IPS-NIHi7 (cell line): ENCODE measurements at regions not wholly inside any gene's neighbourhood (a gene's known extent, or its start where the extent isn't known, plus 50 kb on each side); places are given as distances from the start of the nearest gene placed in this dataset.

Experiments
- DNase-seq: peaks from one replicate; pipeline ENCODE4 v3.0.0; 2012; ENCODE audit warnings: mixed read lengths; ENCODE audit errors: extremely low spot score

DNA sequence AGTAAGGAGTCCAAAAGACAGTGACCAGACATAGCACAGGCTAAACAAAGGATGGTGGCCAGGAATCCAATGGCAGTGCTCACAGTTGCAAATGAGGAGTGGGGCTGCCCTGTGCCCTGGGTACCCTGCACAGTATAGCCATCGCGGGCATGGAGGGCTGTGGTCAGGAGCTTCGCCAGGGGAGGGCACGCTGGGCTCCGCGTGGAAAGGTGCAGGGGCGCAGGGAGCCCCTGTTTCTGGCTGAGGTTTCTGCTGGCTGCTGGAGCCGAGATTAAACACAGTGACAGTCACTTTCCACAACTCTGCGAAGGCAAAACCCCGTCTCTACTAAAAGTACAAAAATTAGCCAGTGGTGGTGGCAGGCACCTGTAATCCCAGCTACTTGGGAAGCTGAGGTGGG lies 194.7 kb downstream of the GALR1 start:
- DNase-seq: no peak

DNA sequence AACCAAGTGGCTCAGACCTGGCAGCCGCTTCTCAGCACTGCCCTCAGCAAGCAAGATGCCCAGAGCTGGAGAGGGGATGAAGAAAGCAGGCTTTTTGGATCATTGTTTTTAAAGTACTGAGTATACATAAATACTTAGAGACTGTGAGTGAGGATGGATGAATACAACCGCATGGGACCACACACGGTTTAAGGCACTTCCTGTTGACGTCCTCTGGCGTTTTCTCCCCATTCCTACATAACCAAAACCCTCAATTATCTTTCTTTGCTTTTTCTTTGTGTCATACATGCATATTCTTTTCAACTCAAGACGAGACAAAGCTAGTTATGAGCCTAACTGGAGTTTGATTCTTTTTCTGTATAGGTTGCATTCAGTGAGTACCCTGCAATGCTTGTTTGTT lies 198.4 kb downstream of the GALR1 start:
- no peak for DNase-seq

DNA sequence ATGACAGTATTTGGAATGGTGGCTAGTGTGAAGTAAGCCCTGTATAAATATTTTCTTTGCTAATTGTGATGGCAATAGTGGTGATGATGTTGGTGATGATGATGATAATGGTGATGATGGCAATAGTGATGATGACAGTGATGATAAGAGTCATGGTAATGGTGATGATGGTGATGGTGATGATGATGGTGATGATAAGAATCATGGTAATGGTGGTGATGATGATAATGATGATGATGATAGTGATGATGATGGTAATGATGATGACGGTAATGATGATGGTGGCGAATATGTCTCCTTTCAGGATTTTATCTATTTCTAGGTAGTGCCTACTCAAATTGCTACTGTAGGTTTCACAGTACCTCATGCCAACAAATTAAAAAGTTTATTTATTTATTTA lies 205.4 kb downstream of the GALR1 start:
- DNase-seq: no peak

DNA sequence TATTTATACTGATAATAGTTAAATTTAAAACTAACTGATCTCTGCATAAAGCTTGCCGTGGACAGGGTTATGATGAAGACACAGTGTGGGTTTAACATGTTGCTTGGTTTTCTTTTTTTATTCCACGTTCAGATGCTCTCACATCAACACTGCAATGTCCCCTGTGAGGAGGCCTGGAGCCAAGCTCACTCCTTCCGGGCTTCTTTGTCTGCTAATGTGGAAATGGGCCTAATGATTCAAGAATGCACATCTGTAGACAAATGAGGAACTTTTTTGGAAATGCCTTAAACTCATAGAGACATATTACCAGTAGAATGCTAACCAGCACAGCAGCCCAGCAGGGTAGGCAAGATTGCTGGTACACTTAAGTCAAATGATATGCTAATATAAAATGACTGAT lies 208.0 kb downstream of the GALR1 start:
- no peak for DNase-seq

DNA sequence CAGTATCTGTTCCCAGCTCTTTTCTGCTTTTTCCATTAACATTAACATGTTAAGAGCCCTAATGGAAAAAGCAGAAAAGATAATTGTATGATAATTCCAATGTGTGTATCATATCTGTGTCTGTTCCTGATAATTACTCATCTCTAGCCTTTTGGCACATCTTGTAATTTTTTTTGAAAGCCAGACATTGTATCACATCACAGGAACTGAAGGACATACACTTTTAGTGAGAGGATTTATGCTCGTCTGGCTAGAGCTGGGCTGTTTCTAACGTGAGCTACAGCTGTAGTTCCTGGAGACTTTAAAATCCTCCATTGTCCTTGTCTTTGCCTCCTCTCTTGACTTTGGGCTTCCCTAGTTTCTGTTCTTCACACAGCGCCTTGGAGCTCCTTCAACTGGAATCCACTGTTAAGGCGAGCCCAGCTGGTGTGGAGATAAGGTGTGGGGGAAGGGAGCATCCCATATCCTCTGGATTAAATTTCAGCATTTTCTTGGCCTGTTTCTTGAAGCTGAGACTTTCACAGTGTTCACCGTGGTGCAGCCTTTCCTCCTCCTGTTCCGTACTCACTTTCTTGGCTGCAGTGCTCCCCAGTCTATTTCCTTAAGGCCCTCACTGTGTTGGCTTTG lies 211.5 kb downstream of the GALR1 start:
- DNase-seq: no peak

DNA sequence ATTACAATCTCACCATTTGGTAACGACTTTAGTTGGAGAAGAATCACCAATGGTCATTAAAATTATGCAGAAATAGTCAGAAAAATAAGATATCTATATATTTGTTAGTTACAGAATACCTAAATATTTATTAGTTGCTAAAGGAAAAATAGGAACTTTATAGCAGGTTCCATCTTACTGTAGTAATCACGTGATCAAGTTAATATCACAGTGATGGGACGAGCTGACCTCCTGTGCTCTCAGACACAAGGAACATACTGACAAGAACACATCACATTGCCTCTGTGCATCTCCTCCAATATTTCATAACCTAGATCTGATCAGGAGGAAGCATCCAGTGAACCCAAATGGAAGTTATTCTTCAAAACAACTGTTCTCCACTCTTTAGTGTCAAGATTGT lies 215.3 kb downstream of the GALR1 start:
- DNase-seq: no peak

DNA sequence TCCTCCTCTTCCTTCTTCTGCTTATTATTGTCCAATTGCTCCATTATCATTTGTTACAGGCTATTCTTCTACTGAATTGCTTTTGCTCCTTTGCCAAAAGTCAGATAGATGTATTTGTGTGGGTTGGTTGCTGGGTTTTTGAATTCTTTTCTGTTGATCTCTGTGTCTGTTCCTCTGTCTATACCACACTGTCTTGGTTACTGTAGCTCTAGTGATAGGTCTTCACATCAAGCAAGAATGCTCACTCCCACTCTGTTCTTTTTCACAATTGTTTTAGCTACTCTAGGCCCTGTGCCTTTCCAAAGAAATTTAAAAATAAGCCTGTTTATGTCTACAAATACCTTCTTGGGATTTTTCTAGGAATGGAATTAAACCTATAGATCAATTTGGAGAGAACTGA lies 217.2 kb downstream of the GALR1 start:
- DNase-seq: no peak

DNA sequence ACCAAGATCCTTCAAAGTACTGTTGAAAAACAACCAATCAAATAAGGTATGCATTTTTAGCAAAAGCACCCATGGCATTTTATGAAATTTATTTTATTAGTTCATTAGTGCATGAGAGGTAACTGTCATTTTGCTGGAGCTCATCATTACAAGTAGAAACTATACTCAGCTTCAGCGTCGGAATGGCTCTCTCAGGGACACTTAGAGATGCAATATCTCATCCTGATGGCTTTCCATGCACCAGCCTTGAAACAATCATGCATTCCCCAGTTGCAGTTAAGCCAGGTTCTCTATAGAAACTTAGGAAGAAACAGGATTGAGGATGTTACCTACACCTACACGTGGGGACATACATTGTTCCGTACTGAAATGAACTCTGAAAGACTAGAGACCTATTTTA lies 219.5 kb downstream of the GALR1 start:
- DNase-seq: no peak

DNA sequence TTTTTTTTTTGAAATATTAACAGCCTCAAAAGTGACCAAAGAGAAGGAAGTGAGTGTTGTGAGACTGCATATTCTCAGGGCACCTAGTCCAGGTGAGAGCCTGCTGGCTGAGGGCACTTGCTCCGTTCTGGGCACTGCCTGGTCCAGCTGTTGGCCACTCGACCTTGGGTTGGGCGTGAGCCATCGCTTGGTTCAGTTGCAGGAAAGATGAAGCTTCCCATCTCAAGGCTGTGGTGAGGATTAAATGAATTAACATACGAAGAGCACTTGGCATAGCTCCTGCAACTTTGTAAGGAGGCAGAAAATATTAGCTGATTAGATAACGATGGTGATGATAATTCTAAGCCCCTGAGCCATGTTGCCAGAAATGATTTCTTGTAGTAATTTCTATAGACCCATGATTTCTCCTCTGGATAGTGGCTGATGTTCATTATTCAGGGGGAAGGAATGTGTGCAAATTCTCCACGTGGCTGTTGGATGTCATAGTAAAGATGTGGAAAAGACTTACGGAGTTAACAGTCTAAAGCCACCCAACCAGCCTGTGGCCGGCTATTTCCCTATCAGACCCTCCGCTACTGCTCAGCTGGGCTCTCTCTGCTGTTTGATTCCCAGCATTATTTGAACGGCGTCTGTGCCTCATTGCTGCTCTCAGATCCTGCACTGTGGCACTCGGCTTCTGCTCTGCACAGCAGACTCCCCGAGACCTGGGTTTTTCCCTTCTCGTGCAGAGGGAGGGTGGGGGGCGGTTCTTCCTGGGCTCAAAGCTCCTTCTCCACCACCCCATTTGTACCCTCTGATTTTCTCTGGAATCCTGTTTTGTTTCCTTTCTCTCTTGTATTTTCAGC lies 221.1 kb downstream of the GALR1 start:
- DNase-seq: no peak

DNA sequence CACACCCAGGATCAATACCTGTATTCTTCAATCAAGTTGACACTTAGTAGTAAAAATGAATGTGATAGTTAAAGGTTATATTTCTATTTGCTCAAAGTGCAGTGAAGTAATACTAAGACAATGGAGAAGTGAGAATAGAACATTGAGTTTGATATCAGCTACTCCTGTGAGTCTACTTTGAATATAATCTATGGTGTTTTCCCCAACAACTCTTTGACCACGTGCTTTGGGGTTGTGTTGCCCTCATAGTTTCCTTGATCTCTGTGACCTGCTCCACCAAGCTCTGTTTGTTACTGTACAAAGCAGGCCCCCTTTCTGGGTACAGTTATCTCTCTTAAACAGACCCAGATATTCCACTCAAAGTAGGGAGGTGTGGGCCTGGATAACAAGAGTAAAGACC lies 222.9 kb downstream of the GALR1 start:
- no peak for DNase-seq

DNA sequence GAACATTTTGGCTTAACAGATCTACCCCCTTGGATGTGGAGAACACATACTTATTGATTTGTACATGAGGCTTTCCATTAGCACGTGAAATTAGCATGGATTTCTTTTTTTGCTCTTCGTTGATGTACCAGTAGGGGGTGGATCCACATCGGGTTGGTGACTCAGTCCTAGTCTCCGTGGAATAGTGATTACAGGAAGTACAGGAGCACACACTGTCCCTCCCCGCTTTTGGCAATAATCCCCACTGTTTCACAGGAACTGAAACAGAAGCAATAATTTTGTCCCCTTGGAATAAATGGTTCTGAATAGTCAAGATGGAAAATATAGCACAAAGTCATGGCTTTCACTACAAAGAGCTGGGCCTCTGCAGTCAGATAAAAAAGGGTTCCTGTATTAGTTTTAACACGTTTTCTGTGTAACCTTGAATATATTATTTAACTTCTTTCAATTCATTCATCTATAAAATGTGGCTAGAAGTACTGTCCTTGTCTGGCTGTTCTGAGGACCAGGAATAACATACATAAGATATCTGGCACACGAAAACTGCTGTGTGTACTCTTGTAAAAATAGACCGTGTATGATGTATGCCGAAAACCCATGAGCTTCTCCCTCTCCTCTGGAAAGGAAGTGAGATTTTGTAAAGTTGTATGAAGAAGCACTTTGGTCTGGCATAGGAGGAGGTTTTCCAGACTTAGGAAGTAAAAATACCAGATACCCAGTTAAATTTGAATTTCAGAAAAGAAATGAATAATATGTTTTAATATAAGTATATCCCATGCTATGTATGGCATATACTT lies 229.2 kb downstream of the GALR1 start:
- no peak for DNase-seq

DNA sequence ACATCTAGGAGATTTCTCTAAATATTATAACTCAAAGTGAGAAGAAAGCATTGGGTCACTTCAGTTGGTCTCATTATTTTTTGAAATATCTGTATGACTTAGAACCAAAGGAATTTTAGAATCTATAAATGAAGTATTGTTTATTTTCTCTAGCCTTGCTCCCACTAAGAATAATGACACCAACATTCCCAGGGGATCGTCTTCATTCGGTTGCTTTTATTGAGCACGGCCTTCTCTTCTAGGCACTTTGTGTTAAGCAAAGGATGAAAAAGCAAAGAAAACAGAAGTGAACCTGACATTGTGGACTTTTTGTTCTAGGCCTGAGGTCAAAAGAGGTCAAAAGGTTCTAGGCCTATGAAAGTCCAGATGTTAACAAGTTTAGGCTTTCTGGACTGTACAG lies 231.9 kb downstream of the GALR1 start:
- no peak for DNase-seq

DNA sequence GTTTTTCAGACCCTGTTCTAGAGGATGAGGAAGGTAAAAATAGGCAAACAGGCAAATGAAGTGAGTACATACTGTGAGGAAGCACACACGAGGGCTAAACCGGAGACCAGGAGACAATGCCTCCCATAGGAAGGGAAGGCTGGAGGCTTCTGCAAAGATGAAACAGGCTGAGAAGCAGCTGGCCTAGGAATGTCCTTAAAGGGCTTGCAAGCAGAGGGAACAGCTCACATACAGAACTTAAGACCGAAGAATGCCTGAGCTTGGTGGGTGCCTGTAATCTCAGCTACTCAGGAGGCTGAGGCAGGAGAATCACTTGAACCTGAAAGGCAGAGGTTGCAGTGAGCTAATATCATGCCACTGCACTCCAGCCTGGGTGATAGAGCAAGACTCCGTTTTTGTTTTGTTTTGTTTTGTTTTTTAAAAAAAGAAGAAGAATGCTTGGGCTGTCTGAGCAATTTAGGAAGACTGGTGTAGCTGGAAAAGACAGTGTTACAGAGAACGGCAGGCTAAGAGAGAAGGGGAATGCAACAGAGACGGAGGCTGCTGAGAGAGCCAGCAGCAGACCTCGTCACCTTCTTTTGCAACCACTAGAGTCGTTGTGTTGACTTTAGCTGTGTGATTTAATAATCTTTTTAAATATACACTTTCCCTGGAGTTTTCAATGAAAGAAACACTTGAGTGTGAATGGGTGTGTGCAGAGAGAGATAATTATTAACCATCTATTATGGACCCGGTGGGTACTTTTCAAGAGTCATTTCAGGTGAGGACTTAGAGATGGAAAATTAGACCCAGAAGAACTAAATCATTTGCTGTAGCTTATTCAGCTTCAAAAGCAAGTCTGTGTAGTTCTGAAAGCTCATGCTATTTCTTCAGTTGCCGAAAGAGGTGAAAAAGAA lies 232.8 kb downstream of the GALR1 start:
- DNase-seq: no peak

DNA sequence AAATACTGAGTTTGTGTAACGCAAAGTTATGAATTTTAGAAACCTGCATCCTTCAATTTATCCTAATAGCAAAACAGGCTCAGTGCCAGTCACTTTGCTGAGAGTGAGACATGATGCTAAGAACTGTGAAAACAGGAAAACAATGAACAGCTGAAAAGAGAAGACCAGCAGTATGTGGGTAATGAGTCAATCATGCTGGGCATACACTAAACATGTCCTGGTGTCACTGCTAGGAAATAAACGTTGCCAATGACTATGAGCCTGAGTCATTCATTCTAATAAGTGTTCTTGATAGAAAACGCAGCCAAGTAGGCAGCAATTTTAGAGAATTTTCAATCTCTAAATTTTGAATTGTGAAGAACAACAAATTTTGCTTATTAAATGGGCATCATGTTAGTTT lies 237.3 kb downstream of the GALR1 start:
- no peak for DNase-seq

DNA sequence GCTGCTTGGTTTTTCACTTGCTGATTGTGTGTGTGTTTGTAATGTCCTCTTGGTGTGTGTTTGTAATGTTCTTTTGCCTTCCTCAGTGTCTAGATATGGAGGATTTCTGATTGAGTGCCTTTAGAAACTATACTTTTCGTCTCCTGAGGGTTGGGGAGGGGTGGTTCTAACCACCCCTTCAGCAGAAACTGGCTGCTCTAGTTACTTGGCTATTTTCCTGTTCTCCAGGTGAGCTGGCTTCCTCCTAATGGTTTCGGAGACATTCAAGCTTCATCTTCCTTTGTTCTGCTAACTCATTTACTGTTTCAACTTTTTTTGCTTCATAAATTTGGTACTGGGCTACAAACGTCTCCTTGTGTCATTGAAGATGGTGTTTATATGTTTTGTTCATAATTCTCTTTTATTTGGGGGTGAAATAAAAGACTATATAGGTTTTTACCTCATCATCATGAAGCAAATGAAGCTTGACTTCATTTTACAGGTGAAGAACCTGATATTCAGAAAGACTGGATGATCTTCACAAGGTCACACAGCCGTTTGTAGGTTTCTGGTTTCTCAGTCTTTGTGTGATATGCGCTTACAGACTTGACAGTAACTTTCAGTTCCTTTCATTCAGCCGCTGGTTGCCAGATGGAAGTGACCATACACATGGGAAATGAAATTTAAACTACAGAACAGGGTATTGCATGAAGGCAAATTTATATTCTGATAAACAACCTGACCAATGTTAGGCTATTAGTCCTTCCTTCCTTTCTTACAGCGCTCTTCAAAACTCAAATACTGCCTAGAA lies 238.5 kb downstream of the GALR1 start:
- DNase-seq: no peak

DNA sequence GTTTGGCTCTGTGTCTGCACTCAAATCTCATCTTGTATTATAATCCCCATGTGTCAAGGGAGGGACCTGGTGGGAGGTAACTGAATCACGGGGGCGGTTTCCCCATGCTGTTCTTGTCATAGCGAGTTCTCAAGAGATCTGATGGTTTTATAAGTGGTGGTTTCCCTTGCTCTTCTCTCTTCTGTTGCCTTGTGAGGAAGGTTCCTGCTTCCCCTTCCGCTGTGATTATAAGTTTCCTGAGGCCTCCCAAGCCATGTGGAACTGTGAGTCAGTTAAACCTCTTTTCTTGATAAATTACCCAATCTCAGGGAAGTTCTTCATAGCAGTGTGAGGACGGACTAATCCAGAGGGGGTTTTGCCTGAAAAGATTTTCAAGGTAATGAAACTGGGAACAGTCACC lies 245.4 kb downstream of the GALR1 start:
- DNase-seq: no peak

DNA sequence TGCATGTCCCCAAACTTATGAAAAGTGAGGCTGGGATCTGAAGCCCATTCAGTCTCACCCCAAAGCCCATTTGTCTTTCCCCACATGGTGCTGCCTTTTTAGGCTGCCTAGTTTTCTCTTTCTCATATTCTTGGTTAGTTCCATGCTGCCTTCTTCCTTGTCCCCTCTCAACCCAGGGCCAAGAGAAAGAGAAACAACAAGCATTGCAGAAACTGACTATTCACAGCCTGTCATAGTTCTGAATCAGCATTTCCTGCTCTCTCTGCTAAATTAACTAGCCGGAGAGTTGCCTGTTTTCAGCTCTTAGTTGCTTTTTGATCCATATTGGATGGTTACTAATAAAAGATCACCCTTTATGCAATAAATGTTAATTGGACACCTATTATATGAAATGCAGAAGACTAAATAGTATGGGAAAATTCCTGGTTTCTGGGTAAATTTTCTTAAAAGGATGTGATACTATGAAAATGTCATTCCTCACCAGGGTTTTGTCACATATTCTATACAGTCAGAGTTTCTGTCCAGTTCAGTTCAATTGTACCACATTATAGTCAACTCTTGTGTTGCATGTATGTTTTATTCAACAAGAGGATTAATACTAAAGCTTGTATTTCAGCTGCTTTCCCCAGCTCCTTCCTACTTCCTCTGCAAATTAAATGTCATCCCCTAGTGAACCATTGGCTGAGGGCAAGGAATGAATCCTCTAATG lies 246.5 kb downstream of the GALR1 start:
- DNase-seq: no peak

DNA sequence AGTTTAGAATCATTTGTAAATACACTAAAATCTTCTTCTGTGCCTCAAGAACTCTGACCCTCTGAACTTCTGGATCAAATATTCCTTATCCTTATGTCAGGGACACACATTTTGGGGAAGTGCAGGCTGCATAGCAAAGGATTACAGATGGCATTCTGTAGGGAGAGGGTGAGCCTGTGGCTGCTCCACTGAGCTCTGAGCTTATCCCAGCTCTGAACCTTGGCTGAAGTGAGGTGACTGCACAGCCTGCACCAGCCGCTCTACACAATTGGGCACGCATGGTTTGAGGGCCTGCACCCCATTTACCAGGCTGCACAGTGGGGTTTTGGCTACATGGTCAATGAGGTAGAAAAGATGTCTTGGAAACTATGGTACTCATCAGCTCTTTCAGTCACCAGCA lies 251.6 kb downstream of the GALR1 start:
- DNase-seq: no peak

DNA sequence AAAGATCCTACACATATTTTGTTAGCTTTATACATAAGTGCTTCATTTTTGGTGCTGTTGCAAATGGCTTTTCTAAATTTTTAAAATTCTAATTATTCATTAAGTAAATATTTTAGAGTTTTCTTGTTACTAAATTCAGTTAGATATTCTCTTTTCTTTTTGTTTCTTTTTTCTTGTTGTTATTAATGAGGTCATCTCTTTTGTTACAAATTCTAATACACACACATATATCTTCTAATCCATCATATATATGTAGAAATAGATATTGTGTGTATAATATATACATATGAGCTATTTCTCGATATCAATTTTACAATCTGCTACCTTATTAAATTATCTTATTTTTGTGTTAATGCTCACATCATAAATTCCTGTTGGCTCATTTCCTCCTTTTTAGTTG lies 255.9 kb downstream of the GALR1 start:
- DNase-seq: no peak

DNA sequence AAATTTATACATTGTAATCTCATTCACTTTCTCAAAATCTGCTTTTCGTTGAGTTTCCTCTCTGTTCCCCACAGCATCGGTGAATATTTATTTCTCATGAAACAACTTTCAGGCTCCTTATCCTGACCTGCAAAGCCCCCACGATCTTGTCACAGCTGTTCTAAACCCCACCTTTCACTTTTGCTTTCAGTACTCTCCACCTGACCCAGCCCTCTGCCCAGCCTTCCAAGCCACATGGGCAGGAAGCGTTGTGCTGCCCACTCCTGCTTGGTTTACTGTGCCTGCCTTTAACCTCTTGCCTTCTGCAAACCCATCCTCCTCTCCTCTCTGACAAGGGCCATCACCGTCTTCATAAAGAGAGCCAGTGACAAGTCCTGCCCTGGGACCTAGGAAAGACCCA lies 262.5 kb downstream of the GALR1 start:
- DNase-seq: no peak
